ENCODE measurements at regions not wholly inside any gene's neighbourhood (a gene's known extent, or its start where the extent isn't known, plus 50 kb on each side); places are given as distances from the start of the nearest gene placed in this dataset.
"Not testable (repeated sequence)": the region's sequence is repeated elsewhere in the genome, so short reads cannot be mapped to it uniquely, and the experiment has no call there.

- not testable (repeated sequence) for H3K4me3 Mint-ChIP-seq (ENCODE audit: unreplicated experiment); H3K9ac ChIP-seq (ENCODE audit: low read length); DNase-seq (ENCODE audit: low read depth); H4K20me1 ChIP-seq (ENCODE audit: insufficient read depth, low read length); H3K27me3 ChIP-seq (ENCODE audit: insufficient read depth, low read length); H3K36me3 ChIP-seq (ENCODE audit: insufficient read depth, low read length); H3K27ac ChIP-seq (ENCODE audit: low read depth, low read length); H3K4me1 Mint-ChIP-seq (ENCODE audit: low read depth, unreplicated experiment); H3K4me2 ChIP-seq (ENCODE audit: low read length); FAIRE-seq; H3K36me3 Mint-ChIP-seq (ENCODE audit: low read depth, unreplicated experiment); H3K4me3 ChIP-seq (ENCODE audit: insufficient read depth, low read depth, low read length); H3K4me1 ChIP-seq (ENCODE audit: insufficient read depth, low read length); H2AFZ ChIP-seq (ENCODE audit: low read depth, low read length); H3K79me2 ChIP-seq (ENCODE audit: insufficient read depth, low read length); H3K9me3 ChIP-seq (ENCODE audit: insufficient read depth, low read depth, low read length); H3K27ac Mint-ChIP-seq (ENCODE audit: unreplicated experiment); H3K9me3 Mint-ChIP-seq (ENCODE audit: unreplicated experiment); H3K27me3 Mint-ChIP-seq (ENCODE audit: low read depth, unreplicated experiment)
Measured at GRCh38 chrX:91627194-91627593, 152.0 kb upstream of the PCDH11X start.

GRCh38 chrX:91639230-91639629 lies 139.9 kb upstream of the PCDH11X start:
- not testable (repeated sequence) for H3K4me2 ChIP-seq (ENCODE audit: low read length); H3K27ac Mint-ChIP-seq (ENCODE audit: unreplicated experiment); H3K27me3 ChIP-seq (ENCODE audit: insufficient read depth, low read length); H3K36me3 ChIP-seq (ENCODE audit: insufficient read depth, low read length); H3K79me2 ChIP-seq (ENCODE audit: insufficient read depth, low read length); H2AFZ ChIP-seq (ENCODE audit: low read depth, low read length); H3K4me1 ChIP-seq (ENCODE audit: insufficient read depth, low read length); H3K9me3 Mint-ChIP-seq (ENCODE audit: unreplicated experiment); H3K4me3 ChIP-seq (ENCODE audit: insufficient read depth, low read depth, low read length); H3K9me3 ChIP-seq (ENCODE audit: insufficient read depth, low read depth, low read length); H3K4me3 Mint-ChIP-seq (ENCODE audit: unreplicated experiment); H3K36me3 Mint-ChIP-seq (ENCODE audit: low read depth, unreplicated experiment); H4K20me1 ChIP-seq (ENCODE audit: insufficient read depth, low read length); H3K27ac ChIP-seq (ENCODE audit: low read depth, low read length); H3K9ac ChIP-seq (ENCODE audit: low read length); DNase-seq (ENCODE audit: low read depth); H3K27me3 Mint-ChIP-seq (ENCODE audit: low read depth, unreplicated experiment); H3K4me1 Mint-ChIP-seq (ENCODE audit: low read depth, unreplicated experiment)
- FAIRE-seq = peak; percentile 78

Data from astrocyte (in vitro differentiated cells and primary cell).